Fibroblast of skin of right biceps (primary cell): ENCODE measurements at regions not wholly inside any gene's neighbourhood (a gene's known extent, or its start where the extent isn't known, plus 50 kb on each side); places are given as distances from the start of the nearest gene placed in this dataset.
"Not testable (repeated sequence)": the region's sequence is repeated elsewhere in the genome, so short reads cannot be mapped to it uniquely, and the experiment has no call there.

ENCODE experiments used
- DNase-seq: peaks from one replicate; pipeline ENCODE4 v3.0.0-alpha.2; 2013

DNA sequence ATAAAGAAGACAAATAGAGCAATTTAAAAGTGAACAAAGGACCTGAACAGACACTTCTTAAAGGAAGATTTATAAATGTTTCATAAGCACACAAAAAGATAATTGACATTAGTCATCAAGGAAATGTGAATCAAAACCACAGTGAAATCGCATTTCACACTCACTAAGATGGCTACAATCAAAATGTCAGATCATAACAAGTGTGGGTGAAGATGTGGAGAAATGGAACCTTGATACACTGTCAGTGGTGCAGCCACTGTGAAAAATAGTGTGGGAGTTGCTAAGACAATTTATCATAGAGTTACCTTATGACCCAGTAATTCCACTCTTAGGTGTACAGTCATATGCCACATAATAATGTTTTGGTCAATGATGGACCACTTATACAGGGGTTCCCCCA, 54.5 kb upstream of the HTR4 start:
- no peak for DNase-seq

DNA sequence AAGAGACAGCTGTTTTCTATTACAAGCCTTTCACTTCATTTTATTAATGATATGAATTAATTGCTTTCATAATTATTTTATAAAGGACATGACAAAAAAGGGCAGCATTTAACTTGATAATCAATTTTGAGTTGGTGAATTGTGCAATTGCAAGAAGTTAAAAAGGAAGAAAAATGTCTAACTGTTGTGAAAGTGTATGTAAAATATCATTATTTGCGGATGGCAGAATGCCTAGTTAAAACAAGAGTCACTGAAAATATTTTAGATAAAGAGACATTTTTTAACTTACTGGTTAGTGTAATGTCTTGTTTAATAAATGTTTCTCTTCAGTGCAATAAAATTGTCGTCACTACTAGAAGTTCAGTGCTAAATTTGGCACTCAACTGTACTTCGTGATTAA, 57.6 kb upstream of the HTR4 start:
- no peak for DNase-seq

DNA sequence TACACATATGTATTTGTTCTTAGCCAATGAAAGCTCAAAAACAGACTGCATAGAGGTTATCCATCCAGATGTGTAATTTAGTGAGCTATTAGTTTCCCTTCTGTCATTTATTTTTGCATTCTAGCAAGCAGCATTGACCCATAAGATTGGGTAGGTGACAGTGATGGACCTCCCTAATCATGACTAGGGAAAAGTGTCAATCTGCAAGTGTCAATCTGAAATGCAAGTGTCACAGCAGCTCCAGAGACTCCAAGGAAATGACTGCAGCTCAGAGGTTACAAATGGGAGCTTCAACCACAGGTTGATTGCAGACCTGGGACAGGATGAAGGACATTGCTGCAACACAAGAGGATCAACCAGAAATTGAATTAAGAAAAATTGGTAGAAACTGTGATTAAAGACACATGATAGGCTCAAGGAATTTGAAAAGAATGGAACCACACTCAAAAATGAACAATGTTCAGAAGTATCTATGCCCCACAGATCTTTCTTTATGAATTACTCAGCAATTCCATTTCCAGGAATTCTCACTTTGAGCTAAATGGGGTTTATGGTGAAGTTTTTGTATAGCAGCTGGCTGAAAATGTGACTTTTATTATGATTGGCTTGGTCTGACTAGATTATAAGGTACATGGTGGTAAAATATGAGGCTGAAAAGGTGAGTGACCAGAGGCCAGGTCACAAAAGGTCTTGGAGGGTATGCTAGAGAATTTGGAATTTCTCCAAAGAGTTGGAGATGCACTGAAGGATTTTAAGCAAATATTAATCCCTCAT, 59.6 kb upstream of the HTR4 start:
- DNase-seq: no peak

DNA sequence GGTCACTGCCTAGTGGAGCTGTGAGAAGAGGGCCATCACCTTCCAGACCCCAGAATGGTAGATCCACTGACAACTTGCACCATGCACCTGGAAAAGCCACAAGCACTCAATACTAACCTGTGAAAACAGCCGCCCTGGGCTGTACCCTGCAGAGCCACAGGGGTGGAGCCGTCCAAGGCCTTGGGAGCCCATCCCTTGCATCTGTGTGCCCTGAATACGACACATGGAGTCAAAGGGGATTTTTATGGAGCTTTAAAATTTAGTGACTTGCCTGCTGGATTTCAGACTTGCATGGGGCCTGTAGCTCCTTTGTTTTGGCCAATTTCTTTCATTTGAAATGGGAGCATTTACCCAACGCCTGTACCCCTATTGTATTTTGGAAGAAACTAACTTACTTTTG, 62.4 kb upstream of the HTR4 start:
- DNase-seq: no peak

DNA sequence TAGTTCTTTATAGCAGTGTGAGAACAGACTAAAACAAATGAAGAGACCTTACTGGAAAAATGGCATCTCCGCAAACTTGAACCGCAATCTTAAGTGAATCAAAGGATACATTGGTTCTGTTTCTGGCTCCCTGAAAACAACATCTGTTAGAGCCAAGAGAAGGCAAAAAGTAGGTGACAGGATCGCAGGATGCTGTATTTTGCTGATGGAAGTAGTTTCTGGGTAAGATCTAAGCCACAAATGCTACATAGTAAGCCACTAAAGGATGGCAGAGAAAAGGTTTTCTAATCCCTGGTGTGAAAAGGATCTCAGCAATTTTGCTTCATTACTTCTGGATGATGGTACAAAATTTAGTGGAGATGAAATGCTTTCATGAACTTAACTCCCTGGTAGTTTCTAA, 63.3 kb upstream of the HTR4 start:
- no peak for DNase-seq

DNA sequence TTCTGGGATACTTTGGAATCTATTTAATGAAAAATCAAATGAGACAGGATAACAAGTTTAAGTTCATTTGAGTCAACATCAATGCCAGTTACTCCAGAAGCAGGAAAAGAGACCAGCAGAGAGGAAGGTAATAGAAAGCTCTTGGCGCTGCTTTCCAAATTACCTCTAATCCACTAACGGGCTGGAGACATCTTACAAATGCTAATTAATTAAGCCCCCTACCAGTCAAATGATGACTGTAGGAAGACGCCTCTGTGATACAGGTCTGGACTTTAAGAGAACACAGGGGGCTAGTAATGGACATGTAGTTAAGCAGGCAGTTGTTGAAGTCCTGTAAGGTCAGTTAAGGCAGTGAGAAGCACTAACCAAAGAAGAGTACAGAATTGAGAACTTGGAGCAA, 65.3 kb upstream of the HTR4 start:
- no peak for DNase-seq

DNA sequence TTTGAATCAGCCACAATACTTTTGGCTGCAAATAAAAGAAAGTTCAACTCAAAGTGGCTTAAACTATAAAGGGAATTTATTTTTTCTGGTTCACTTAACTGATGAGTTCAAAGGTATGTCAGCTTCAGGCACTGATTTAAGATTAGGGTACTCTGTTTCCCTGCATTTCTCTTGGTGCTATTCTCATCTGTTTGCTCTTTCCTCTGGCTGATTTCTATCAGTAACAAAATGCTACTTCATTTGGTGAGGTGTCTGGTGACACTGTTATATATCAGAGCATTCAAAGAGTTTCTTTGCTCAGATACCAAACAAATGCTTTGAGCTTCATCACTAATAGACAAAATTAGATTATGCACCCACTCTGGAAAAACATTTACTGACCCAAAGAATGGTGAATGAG, 65.9 kb upstream of the HTR4 start:
- DNase-seq: no peak

DNA sequence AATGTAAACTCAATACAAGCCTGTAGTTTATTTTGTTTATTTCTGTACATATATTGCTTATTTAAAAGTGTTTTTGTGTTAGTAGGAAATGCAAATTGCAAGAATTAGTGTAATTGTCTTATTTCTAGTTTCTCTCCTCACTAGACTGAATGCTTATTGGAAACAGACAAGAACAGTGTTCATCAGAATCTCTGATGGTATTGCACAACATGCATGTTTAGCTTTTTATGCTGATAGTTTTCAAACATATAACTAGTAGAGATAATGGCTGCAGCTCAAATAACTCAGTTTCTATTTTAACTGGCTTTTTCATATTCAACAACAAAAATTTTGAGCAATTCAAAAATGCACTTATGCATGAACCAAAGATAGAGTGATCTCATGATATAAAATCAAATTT, 68.8 kb upstream of the HTR4 start:
- DNase-seq: no peak

DNA sequence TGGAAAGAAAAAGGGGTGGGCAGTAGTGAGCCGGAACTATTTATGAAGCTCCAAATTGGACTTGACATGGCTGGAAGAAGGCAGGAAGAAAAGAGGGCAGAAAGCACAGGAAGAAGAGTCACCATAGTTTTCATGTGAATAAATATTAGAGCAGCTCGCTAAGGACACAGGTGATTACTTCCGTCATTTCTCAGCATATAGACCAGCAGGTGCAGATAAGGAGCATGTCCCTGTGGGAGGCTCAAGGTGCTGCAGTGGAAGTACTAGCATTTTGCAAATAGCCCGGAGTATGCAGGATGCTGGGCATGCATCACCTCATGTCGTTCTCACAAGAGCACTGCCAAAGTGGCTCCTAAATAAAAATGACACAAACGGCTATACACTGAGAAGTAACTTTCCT, 71.3 kb upstream of the HTR4 start:
- DNase-seq: no peak

DNA sequence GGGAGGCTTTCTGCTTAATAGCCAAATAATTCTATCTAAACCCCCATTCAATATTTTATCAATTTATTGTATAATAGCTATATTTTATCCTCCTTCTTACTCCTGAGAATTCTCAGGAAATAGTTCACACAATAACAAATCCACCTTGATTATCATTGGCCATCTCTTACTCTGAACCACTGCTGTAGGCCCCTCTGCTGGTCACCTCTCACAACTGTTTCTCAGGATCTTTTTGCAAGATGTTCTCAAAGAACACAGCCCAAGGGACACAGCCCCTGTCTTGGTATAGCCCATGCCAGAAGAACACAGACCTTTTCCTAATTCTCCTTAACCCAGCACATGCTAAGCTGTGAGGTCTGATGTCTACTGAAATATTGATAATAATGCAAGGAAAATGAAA, 74.9 kb upstream of the HTR4 start:
- no peak for DNase-seq

DNA sequence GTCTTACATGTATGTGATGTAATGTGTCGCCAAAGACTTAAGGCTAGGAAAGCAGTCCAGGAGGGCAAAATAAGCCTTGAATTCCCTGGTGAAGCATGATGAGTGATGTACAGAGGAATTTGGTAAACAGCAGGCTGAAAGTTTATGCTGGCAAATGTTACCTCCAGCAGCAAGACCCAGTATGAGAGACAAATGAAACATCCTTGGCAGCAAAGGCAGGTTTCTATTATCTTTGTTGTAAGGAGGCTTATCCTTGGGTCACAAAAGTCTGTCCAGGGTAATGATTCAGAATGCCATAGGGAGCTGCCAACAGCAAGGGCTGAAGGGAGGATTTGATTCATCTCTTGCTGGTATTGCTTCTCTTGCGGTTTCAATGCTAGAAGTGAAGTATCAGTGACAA, 75.9 kb upstream of the HTR4 start:
- peak; percentile 65 for DNase-seq

DNA sequence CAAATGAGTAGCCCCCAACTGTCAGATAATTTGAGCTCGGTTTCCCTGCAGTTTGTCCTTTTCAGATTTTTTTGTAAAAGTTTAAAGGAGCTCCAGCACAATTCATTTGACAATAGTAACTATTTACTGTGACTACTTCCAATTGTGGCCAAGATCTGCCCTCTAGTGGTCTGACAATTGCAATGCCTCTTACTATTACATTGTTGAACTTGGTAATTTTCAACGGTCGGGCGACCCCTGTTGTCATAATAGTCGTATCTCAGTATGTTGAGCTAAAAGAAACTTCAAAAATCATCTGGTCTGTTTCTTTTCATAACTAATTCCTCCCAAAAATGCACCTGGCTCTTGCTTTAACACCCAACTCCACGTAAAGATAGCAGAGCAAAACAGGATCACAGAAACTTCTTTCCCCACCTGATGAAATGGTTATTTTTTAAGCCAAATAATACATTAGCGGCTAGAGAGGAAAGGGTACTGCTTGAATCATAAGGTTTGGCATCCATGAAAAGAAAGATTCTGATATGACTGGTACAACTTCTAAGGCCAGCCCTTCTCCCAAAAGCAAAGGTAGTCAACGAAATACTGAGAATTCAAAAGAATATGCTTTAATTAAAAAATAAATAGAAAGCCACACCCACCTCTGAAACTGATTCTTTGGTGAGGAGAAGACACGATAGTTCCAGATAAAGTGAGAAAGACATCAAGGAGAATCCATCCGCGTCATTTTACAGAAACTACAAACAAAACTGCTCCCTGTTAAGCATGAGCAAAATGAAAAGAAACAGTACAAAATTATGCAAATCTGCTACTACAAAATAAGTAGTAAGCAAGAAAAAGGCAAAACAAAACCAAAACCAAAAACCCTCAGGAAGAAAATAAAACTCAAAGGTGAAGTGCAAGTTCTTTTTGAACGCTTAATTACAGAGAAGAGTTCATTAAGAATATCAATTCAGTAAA, 76.9 kb upstream of the HTR4 start:
- DNase-seq: peak; percentile 80

DNA sequence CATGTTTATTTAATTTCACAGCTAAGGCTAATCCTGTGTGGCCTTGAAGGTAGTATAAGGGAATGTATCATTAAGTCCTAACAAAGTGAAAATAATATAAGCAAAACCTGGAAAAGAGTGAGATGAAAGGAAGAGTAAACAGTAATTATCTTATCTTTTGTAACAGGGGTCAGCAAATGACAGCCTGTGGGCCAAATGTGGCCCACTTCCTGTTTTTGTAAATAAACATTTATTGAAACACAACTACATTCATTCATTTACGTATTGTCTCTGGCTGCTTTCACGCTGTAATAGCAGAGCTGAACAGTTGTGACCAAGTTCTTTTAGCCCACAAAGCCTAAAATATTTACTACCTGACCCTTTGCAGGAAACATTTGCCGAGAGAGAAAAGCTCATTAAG, 78.4 kb upstream of the HTR4 start:
- no peak for DNase-seq

DNA sequence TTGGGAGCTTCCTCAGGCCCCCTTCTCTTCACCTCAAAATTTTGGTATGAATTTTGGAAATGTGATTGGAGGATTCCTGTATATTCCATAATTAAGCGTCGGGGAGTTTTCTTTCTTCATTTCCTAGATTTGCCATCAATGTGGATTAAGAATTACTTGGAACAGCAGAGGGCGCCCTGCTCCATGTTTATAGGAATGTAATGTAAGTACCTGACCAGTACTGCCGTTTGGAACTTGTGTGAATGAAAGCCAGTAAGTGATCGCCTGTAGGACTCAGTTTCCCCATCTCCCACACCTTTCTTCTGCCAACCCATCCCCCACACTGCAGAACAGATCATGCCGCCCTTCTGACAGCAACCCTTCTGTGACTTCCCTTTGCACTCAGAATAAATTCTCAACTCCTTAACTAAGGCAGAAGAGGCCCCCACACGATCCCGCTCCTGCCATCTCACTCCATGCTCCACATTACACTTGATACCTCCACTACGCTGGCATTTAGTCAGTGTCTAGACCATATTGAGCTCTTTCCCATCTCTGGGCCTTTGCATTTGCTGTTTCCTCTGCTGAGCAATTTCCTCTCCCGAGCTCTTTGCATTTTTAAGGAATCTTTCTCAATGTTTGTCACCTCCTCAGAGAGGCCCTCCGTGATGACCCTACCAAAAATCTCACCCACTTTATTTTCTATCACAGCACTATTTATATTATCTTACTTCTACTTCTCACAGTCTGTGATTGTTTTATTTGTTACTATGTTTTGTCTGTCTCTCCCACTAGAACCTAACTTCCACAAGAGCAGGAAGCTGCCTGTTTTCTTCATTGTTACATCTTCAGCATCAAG, 79.5 kb upstream of the HTR4 start:
- DNase-seq: peak; percentile 71

DNA sequence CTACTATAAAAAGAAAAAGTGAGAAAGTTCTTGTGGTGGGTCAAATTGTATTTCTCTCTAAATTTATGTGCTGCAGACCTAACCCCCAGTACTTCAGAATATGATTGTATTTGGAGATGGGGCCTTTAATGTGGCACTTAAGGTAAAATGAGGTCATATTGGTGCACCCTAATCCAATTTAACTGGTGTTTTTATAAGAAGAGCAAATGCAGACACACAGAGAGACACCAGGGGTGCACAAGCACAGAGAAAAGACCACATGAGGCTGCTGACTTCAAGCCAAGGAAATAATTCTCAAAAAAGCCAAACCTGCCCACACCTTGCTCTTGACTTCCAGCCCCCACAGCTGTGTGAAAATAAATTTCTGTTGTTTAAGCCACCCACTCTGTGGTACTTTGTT, 80.2 kb upstream of the HTR4 start:
- DNase-seq: no peak

DNA sequence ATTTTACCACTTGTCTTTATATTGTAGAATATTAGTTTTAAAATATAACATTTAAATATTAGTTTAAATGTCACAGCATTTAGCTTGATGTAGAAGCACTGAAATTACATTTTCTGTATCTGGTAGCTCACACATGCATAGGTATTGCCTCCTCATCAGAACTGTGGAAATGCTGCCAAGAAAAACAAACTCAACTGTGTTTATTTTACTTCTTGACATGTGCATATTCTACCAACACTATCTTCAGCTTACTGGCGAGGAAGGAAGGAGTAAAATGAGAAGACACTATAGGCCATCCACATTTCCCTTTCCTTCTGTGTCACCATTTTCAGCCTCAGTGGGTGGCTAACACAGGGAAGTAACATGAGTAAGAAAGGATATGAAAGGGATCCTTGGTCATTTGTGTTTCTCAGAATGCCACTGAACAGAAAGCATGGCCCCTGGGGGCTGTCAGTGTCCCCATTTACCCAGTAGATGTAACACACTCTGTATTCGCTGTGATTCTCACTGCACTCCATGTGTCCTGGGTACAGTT, 81.0 kb upstream of the HTR4 start:
- DNase-seq: no peak

DNA sequence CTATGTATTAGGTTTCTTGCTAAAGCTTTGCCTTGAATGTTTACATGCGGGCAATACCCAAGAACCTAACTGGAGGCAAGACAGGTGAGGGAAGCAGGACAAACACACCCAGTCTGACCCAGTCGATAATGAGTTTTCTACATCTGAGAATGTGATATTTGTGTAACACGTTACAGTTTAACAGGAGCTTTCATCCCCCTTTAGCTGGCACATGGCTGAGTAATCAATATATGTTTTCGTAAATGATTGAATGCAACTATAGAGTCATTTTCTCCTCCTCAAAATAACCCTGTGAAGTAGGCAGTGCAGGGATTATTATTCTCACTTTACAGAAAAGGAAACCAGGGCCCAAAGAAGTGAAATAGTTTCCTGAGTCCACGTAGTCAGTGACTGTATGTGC, 84.7 kb upstream of the HTR4 start:
- DNase-seq: no peak

DNA sequence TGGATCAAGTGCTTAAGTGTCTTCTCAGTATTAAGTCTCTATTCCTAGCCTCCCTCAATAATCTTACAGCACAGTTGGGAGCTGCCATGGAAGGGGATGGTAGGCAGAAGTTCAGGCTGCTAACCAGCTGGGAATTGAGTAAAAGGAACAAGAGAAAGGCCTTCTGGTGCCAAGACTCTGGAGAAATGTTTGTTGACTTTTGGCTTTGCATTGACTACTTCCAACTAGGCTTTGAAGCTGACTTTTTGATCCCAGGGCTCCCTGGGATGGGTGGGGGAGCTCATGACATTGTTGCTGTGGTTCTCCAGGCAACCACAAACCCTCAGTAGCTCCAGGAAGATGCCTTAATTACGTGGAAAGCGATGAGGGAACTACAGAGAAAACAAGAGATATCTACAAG, 85.2 kb upstream of the HTR4 start:
- peak; percentile 35 for DNase-seq

DNA sequence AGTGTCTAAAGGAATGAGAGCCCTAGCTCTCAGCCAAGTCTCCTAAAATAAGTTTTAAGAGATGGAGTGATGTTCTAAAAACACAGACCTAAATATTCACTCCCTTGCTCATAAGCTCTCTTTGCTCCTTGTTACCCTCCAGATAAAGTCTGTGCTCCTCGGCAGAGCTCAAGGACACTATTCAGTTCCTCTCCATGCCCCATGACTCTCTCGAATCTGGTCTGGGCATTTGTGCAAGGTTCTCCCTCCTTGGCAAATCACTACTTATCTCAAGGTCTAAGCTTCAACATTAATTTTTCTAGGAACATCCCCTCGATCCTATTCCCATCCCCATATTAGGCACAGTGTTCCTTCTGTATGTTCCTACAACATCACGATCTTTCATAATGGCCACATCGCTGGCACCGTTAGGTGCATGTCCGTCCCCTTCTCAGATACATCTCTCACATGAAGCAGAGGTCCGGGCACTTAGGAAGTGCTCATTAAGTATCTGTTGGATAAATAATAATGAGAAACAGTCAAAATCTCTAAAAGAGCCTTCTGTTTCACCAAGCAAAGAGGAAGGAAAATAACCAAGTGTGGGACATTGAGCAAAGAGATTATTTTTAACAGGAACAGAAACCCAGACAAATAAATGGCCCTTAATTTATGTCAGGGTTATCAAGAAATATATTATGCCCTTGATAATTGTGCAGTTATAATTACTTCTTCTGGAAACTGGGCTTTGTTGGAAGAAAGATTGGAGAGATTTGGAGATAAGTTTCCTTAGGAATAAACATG, 85.9 kb upstream of the HTR4 start:
- no peak for DNase-seq

DNA sequence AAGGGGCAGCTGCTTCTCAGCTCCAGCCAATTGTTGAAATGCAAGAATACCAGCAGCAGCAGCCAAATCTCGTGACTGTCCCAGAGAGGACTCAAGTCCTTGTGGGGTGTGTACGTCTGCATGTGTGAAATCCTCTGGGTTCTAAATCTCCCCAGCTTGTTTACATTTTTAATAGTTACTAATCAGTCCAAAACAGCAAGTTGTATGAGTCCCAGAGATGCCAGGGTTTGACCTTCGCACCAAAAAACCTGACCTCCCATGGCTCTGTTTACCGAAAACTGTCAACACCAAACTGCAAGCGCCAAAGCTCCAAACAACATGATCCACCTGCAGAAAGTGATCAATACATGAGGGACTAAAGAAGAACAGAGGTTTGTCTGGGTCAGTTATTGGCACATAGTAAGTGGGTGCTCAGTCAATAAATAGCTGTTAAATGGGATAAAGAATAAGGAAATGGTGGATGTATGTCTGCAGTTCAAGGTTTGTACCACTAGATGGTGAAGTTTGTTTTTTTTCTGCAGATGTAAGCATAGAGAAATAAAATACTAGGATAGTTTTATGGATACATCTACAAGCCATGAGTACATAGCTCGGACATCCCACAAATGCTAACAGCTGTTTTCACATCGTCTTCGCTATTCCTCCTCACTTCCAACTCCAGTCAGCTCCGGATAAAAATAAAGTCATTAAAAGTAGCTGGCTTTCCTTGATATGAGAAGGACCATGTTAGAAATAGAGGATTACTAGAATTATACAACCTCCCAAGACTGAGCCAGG, 85.3 kb upstream of the ADRB2 start:
- peak; percentile 57 for DNase-seq

DNA sequence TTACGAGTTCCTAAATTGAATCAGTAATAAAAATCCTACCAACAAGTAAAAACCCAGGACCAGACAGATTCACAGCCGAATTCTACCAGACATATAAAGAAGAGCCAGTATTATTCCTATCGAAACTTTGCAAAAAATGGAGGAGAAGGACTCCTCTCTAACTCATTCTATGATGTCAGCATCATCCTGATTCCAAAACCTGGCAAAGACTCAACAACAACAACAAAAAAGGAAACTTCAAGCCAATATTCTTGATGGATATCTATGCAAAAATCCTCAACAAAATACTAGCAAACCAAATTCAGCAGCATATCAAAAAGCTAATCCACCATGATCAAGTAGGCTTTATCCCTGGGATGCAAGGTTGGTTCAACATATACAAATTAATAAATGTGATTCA, 84.6 kb upstream of the ADRB2 start:
- DNase-seq: not testable (repeated sequence)
